ENCODE measurements at regions not wholly inside any gene's neighbourhood (a gene's known extent, or its start where the extent isn't known, plus 50 kb on each side); places are given as distances from the start of the nearest gene placed in this dataset.

GRCh38 chr5:61215996-61216395 lies 53.7 kb upstream of the SMIM15 start:
- Histone ChIP-seq H3K27ac (ENCODE audit: extremely low read length, insufficient read depth, low read length) (no peak overlapping the region), H3K9ac (ENCODE audit: insufficient read depth, low read depth, low read length) (no peak overlapping the region), H2AFZ (ENCODE audit: low read length) (no peak overlapping the region), H3K4me1 (ENCODE audit: insufficient read depth, low read length) (no peaks in the 10 kb centered on the region), H3K4me2 (ENCODE audit: low read depth, low read length) (no peak overlapping the region), H3K36me3 (replicated peaks in 1 of 2; ENCODE audit: control insufficient read depth in 1 of 2, insufficient read depth in 2 of 2, low read length in 2 of 2) (no peaks in the 10 kb centered on the region), H3K27me3 (ENCODE audit: control insufficient read depth in 1 of 2, insufficient read depth in 2 of 2, low read length in 2 of 2) (peaks cover 1 to 17% of the 10 kb centered on the region in 2 experiments; a peak in 4 of 5 replicates), H3K79me2 (ENCODE audit: insufficient read depth, low read length) (no peaks in the 10 kb centered on the region), H3K9me3 (ENCODE audit: low read length) (no peaks in the 10 kb centered on the region), H4K20me1 (ENCODE audit: insufficient read depth, low read length) (no peaks in the 10 kb centered on the region), H3K4me3 (replicated peaks in 1 of 3; ENCODE audit: insufficient read depth in 1 of 3, low read depth in 2 of 3, low read length in 3 of 3) (no peak overlapping the region)
- DNase-seq (ENCODE audit: low spot score) (no peak), ATAC-seq (no peak), FAIRE-seq (no peak)
- in situ Hi-C loops (cut with HindIII; ENCODE audit: extremely low pct_ligation_motif_present, low pct_unique_long_range_greater_than_20kb) (no loop called here), intact Hi-C loops (cut with micrococcal nuclease; ENCODE audit: unreplicated experiment) (no loop called here)
- 2% methylated on average over 3 of the region's 3 CpGs for WGBS (ENCODE audit: low lambda C conversion rate)
- ChIA-PET POLR2A (no interaction called here), CTCF (ENCODE audit: low intra/inter-chr PET ratio, low total read pairs) (no interaction called here)
- BruUV-seq (replicated peaks): no TSS peak
- no peak for TF ChIP-seq NCOA5 (CRISPR knock-in tag; IDR thresholded peaks at IDR 0.05)
- TF ChIP-seq PHF21A (CRISPR knock-in tag; IDR thresholded peaks at IDR 0.05): no peak
- TF ChIP-seq RAD51 (IDR thresholded peaks at IDR 0.05; ENCODE audit: borderline replicate concordance): no peak
- no peak for TF ChIP-seq PLRG1 (conservative IDR thresholded peaks at IDR 0.05)
- TF ChIP-seq, protein P1, sequence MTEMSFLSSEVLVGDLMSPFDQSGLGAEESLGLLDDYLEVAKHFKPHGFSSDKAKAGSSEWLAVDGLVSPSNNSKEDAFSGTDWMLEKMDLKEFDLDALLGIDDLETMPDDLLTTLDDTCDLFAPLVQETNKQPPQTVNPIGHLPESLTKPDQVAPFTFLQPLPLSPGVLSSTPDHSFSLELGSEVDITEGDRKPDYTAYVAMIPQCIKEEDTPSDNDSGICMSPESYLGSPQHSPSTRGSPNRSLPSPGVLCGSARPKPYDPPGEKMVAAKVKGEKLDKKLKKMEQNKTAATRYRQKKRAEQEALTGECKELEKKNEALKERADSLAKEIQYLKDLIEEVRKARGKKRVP (CRISPR knock-in tag; IDR thresholded peaks at IDR 0.05): no peak
- TF ChIP-seq ZNF619 (CRISPR knock-in tag; IDR thresholded peaks at IDR 0.05): no peak
- no peak for TF ChIP-seq BHLHE40 (IDR thresholded peaks at IDR 0.05; ENCODE audit: low read length)
- TF ChIP-seq RFX3 (CRISPR knock-in tag; IDR thresholded peaks at IDR 0.05): no peak
- TF ChIP-seq NCOR1 (IDR thresholded peaks at IDR 0.05; ENCODE audit: borderline replicate concordance, low read length): no peak
- TF ChIP-seq GPBP1L1 (CRISPR knock-in tag; IDR thresholded peaks at IDR 0.05): no peak
- TF ChIP-seq ZNF136 (CRISPR knock-in tag; IDR thresholded peaks at IDR 0.05; ENCODE audit: low read depth): no peak
- TF ChIP-seq MYC (CRISPR knock-in tag; IDR thresholded peaks at IDR 0.05; ENCODE audit: borderline replicate concordance): no peak
- TF ChIP-seq RBFOX2 (IDR thresholded peaks at IDR 0.05; ENCODE audit: low read depth, low read length): no peak
- TF ChIP-seq NKX3-1 (CRISPR knock-in tag; IDR thresholded peaks at IDR 0.05): no peak
- no peak for TF ChIP-seq TSC22D2 (CRISPR knock-in tag; IDR thresholded peaks at IDR 0.05; ENCODE audit: borderline replicate concordance)
- TF ChIP-seq KLF9 (CRISPR knock-in tag; IDR thresholded peaks at IDR 0.05; ENCODE audit: low read depth): no peak
- no peak for TF ChIP-seq ZNF558 (CRISPR knock-in tag; IDR thresholded peaks at IDR 0.05; ENCODE audit: borderline replicate concordance)
- no peak for TF ChIP-seq ZFAT (CRISPR knock-in tag; conservative IDR thresholded peaks at IDR 0.05)
